Osteocyte (in vitro differentiated cells): ENCODE measurements at regions not wholly inside any gene's neighbourhood (a gene's known extent, or its start where the extent isn't known, plus 50 kb on each side); places are given as distances from the start of the nearest gene placed in this dataset.

Experiments
- DNase-seq: peaks from one replicate; pipeline ENCODE4 v3.0.0; 2021; ENCODE audit warnings: mixed read lengths; ENCODE audit not compliant: unreplicated experiment; ENCODE audit errors: extremely low spot score
- H3K27ac Mint-ChIP-seq: one replicate; pipeline ENCODE4 v1.8.0; 2021; ENCODE audit warnings: mild to moderate bottlenecking, mixed read lengths; ENCODE audit not compliant: unreplicated experiment
- H3K27me3 Mint-ChIP-seq: one replicate; pipeline ENCODE4 v1.8.0; 2021; ENCODE audit warnings: mixed read lengths; ENCODE audit not compliant: unreplicated experiment
- H3K36me3 Mint-ChIP-seq: one replicate; pipeline ENCODE4 v1.8.0; 2021; ENCODE audit warnings: mixed read lengths; ENCODE audit not compliant: unreplicated experiment
- H3K4me1 Mint-ChIP-seq: one replicate; pipeline ENCODE4 v1.8.0; 2021; ENCODE audit warnings: mixed read lengths; ENCODE audit not compliant: unreplicated experiment
- H3K4me3 Mint-ChIP-seq: one replicate; pipeline ENCODE4 v1.8.0; 2021; ENCODE audit warnings: mild to moderate bottlenecking, moderate library complexity, mixed read lengths; ENCODE audit not compliant: unreplicated experiment
- H3K9me3 Mint-ChIP-seq: one replicate; pipeline ENCODE4 v1.8.0; 2021; ENCODE audit warnings: mixed read lengths; ENCODE audit not compliant: unreplicated experiment
- TF ChIP-seq, protein P1 (sequence below): fragments of 200-600 bp; sonication (generic); IDR thresholded peaks from 2 replicates; pipeline ENCODE4 v1.5.0; 2021; ENCODE audit warnings: antibody characterized with exemption, mild to moderate bottlenecking, moderate library complexity

DNA sequence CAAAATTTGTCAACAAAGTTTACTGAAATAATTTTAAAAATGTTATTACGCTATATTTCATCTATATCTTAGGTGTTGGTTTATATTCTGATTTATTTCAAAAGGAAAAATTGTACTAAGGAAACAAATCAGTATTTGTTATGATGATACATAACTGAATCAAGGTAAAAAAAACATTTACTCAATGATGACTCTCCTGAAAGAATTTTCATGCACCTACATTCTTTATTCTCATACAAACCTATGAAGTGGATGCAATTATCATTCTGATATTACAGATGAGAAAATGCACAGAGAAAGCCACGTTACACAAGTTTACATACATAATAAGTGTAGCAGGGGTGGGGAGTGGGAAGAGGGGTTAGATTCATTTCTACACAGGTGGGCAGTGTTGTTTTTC, 422.4 kb downstream of the DSEL start:
- Mint-ChIP-seq H3K27ac (no peak overlapping the region), H3K4me3 (no peak overlapping the region), H3K9me3 (no peaks in the 10 kb centered on the region), H3K36me3 (no peaks in the 10 kb centered on the region), H3K27me3 (peaks cover 43% of the 10 kb centered on the region), H3K4me1 (no peaks in the 10 kb centered on the region)
- no peak for DNase-seq
- TF ChIP-seq, protein P1, sequence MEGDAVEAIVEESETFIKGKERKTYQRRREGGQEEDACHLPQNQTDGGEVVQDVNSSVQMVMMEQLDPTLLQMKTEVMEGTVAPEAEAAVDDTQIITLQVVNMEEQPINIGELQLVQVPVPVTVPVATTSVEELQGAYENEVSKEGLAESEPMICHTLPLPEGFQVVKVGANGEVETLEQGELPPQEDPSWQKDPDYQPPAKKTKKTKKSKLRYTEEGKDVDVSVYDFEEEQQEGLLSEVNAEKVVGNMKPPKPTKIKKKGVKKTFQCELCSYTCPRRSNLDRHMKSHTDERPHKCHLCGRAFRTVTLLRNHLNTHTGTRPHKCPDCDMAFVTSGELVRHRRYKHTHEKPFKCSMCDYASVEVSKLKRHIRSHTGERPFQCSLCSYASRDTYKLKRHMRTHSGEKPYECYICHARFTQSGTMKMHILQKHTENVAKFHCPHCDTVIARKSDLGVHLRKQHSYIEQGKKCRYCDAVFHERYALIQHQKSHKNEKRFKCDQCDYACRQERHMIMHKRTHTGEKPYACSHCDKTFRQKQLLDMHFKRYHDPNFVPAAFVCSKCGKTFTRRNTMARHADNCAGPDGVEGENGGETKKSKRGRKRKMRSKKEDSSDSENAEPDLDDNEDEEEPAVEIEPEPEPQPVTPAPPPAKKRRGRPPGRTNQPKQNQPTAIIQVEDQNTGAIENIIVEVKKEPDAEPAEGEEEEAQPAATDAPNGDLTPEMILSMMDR: no peak

DNA sequence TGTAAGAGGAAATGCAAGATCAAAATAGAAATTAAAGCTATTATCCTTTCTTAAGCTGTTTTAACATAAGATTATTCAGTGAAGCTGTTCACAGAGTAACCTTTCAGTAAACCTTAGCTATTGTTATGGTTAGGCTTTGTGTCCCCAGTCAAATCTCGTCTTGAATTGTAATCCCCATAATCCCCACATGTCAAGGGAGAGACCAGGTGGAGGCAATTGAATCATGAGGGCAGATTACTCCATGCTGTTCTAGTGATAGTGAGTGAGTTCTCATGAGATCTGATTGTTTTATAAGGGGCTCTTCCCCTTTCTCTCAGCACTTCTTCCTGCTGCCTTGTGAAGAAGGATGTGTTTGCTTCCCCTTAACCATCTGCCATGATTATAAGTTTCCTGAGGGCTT, 424.4 kb downstream of the DSEL start:
- Mint-ChIP-seq H3K4me1 (no peaks in the 10 kb centered on the region), H3K27ac (no peak overlapping the region), H3K36me3 (no peaks in the 10 kb centered on the region), H3K27me3 (peaks cover 48% of the 10 kb centered on the region), H3K4me3 (no peak overlapping the region), H3K9me3 (no peaks in the 10 kb centered on the region)
- no peak for DNase-seq
- TF ChIP-seq, protein P1: no peak

DNA sequence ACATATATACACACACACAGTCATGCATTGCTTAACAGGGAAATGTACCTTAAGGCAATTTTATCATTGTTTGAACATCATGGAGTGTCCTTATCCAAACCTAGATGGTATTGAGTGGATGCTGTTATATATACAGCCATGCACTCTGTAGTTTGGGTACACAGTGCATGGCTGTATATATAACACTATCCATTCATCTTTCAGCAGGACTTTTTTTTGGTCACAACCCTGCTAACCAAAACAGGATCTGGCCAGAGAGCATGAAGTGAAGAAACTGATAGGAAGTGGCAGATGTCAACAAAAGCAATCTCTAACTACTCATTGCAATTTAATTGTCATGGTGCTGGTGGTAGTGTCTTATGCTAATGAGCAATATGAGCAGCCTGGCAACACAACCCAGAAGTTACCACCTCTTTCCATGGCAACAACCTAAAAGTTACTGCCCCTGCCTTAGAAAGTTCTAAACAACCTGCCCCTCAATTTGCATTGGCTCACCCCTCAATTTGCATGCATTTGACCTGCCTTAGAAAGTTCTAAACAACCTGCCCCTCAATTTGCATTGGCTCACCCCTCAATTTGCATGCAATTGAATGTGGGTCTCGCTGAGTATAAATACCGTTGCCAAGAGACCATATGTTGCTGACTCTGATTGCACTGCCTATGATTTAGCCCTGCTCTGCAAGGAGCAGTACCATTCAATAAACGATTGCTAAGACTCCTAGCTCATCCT, 434.9 kb downstream of the DSEL start:
- Mint-ChIP-seq H3K4me3 (no peak overlapping the region), H3K4me1 (no peaks in the 10 kb centered on the region), H3K36me3 (no peaks in the 10 kb centered on the region), H3K27me3 (peaks cover 12% of the 10 kb centered on the region), H3K27ac (no peak overlapping the region), H3K9me3 (no peaks in the 10 kb centered on the region)
- TF ChIP-seq, protein P1: no peak
- no peak for DNase-seq

DNA sequence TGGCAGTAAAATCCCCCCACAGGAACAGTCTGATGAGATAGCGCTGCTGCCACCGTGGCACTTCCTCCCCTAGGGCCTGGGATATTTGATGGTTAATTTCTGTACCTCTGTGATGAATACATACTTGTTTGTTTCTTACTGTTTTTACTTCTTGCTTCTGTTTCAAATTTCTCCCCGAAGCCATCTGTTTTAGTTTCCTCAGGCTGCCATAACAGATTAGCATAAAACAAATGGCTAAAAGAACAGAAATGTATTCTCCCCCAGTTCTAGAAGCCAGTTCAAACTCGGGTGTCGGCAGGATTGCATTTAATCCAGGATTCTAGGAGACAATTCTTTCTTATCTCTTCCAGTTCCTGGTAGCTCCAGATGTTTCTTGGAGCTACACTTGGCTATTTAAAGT, 435.9 kb downstream of the DSEL start:
- H3K4me3 Mint-ChIP-seq: no peak overlapping the region

DNA sequence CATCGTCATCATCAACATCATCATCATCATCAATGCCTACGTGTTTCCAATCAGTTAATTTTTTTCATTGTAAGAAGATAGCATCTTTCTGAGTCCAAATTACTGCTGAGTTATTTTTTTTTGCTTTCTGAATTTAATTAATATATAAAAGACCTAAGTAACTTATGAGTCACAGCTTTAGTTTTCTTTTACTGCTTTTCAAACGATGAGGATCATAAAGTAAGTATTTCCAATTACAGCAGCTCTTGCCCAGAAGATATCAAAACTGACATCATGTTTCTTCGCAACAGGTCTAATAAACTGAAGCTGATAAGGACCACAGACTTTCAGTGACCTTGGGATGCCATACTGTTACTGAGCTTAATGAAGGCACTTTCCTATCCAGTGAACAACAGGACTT, 442.2 kb downstream of the DSEL start:
- Mint-ChIP-seq H3K4me1 (no peaks in the 10 kb centered on the region), H3K27me3 (peaks cover 17% of the 10 kb centered on the region), H3K27ac (no peak overlapping the region), H3K4me3 (no peak overlapping the region), H3K36me3 (no peaks in the 10 kb centered on the region), H3K9me3 (no peaks in the 10 kb centered on the region)
- DNase-seq: no peak
- TF ChIP-seq, protein P1: no peak

More for the DNA sequence above, 435.9 kb downstream of the DSEL start:
- H3K9me3 Mint-ChIP-seq: no peaks in the 10 kb centered on the region
- H3K4me1 Mint-ChIP-seq: no peaks in the 10 kb centered on the region
- no peaks in the 10 kb centered on the region for H3K36me3 Mint-ChIP-seq
- no peak overlapping the region for H3K27ac Mint-ChIP-seq
- H3K27me3 Mint-ChIP-seq: peaks cover 8% of the 10 kb centered on the region
- TF ChIP-seq, protein P1: no peak
- DNase-seq: no peak
